ENCODE measurements at regions not wholly inside any gene's neighbourhood (a gene's known extent, or its start where the extent isn't known, plus 50 kb on each side); places are given as distances from the start of the nearest gene placed in this dataset.

- Mint-ChIP-seq H3K27me3 (no peaks in the 10 kb centered on the region), H3K4me1 (no peaks in the 10 kb centered on the region), H3K9me3 (ENCODE audit: insufficient read depth) (no peaks in the 10 kb centered on the region), H3K4me3 (no peak overlapping the region), H3K27ac (no peak overlapping the region)
- no peaks in the 10 kb centered on the region for H4K20me1 ChIP-seq (ENCODE audit: control insufficient read depth, insufficient read depth, low read length, poor library complexity, severe bottlenecking)
- WGBS (ENCODE audit: insufficient coverage), result 38% methylated on average over 1 of the region's 3 CpGs
- H3K79me2 ChIP-seq (ENCODE audit: control insufficient read depth, insufficient read depth, low read length), result no peaks in the 10 kb centered on the region
- no peaks in the 10 kb centered on the region for H3K9me3 ChIP-seq (ENCODE audit: control extremely low read depth in 1 of 3, control insufficient read depth in 2 of 3, insufficient read depth in 1 of 3, low read length in 2 of 3)
- H3K36me3 ChIP-seq (replicated peaks in 1 of 2; ENCODE audit: control extremely low read depth in 1 of 2, control insufficient read depth in 1 of 2, extremely low read depth in 1 of 2, insufficient read depth in 2 of 2, low read length in 1 of 2), result no peaks in the 10 kb centered on the region
- no peak overlapping the region for H3K4me2 ChIP-seq (replicated peaks; ENCODE audit: low read depth, low read length, poor library complexity, severe bottlenecking)
- intact Hi-C loops (cut with micrococcal nuclease), result no loop called here
- ChIA-PET POLR2A (no interaction called here), CTCF (no interaction called here)
- ATAC-seq (ENCODE audit: low read depth) (no peak), DNase-seq (no peak)
- no peaks in the 10 kb centered on the region for H3K27me3 ChIP-seq (replicated peaks in 1 of 4; ENCODE audit: control extremely low read depth in 1 of 4, control insufficient read depth in 3 of 4, insufficient read depth in 4 of 4, low read length in 3 of 4)
- TF ChIP-seq CTCF (IDR thresholded peaks at IDR 0.05) (no peak), EZH2 (IDR thresholded peaks at IDR 0.05; ENCODE audit: borderline replicate concordance, insufficient read depth, low read depth, low read length, poor library complexity, severe bottlenecking) (no peak)
- H3K9ac ChIP-seq (ENCODE audit: low read length), result no peak overlapping the region
- no peak overlapping the region for H3K27ac ChIP-seq (ENCODE audit: low read length in 2 of 2)
- no peak overlapping the region for H2AFZ ChIP-seq (ENCODE audit: insufficient read depth, low read depth, low read length, poor library complexity, severe bottlenecking)
- no peak overlapping the region for H3K4me3 ChIP-seq (ENCODE audit: control extremely low read depth in 1 of 5, extremely low read depth in 1 of 5, insufficient read depth in 1 of 5, low read depth in 2 of 5, low read length in 4 of 5)
- no peaks in the 10 kb centered on the region for H3K4me1 ChIP-seq (ENCODE audit: control insufficient read depth in 2 of 2, insufficient read depth in 2 of 2, low read length in 2 of 2)
Observed at GRCh38 chr1:72946903-72947499, 664.7 kb upstream of the NEGR1 start.

- H3K27me3 ChIP-seq (replicated peaks in 1 of 4; ENCODE audit: control extremely low read depth in 1 of 4, control insufficient read depth in 3 of 4, insufficient read depth in 4 of 4, low read length in 3 of 4), result no peaks in the 10 kb centered on the region
- H4K20me1 ChIP-seq (ENCODE audit: control insufficient read depth, insufficient read depth, low read length, poor library complexity, severe bottlenecking), result no peaks in the 10 kb centered on the region
- ATAC-seq (ENCODE audit: low read depth), result no peak
- H3K4me3 ChIP-seq (ENCODE audit: control extremely low read depth in 1 of 5, extremely low read depth in 1 of 5, insufficient read depth in 1 of 5, low read depth in 2 of 5, low read length in 4 of 5), result no peak overlapping the region
- Mint-ChIP-seq H3K27me3 (no peaks in the 10 kb centered on the region), H3K4me3 (no peak overlapping the region), H3K9me3 (ENCODE audit: insufficient read depth) (no peaks in the 10 kb centered on the region), H3K27ac (no peak overlapping the region), H3K4me1 (no peaks in the 10 kb centered on the region)
- WGBS (ENCODE audit: insufficient coverage), result 20% methylated on average over 1 of the region's 2 CpGs
- ChIA-PET CTCF (no interaction called here), POLR2A (no interaction called here)
- no peak overlapping the region for H3K9ac ChIP-seq (ENCODE audit: low read length)
- no peak overlapping the region for H3K4me2 ChIP-seq (replicated peaks; ENCODE audit: low read depth, low read length, poor library complexity, severe bottlenecking)
- no peaks in the 10 kb centered on the region for H3K36me3 ChIP-seq (replicated peaks in 1 of 2; ENCODE audit: control extremely low read depth in 1 of 2, control insufficient read depth in 1 of 2, extremely low read depth in 1 of 2, insufficient read depth in 2 of 2, low read length in 1 of 2)
- no peaks in the 10 kb centered on the region for H3K9me3 ChIP-seq (ENCODE audit: control extremely low read depth in 1 of 3, control insufficient read depth in 2 of 3, insufficient read depth in 1 of 3, low read length in 2 of 3)
- no peaks in the 10 kb centered on the region for H3K4me1 ChIP-seq (ENCODE audit: control insufficient read depth in 2 of 2, insufficient read depth in 2 of 2, low read length in 2 of 2)
- TF ChIP-seq CTCF (IDR thresholded peaks at IDR 0.05) (no peak), EZH2 (IDR thresholded peaks at IDR 0.05; ENCODE audit: borderline replicate concordance, insufficient read depth, low read depth, low read length, poor library complexity, severe bottlenecking) (no peak)
- no peak for DNase-seq
- H2AFZ ChIP-seq (ENCODE audit: insufficient read depth, low read depth, low read length, poor library complexity, severe bottlenecking), result no peak overlapping the region
- H3K27ac ChIP-seq (ENCODE audit: low read length in 2 of 2), result no peak overlapping the region
- H3K79me2 ChIP-seq (ENCODE audit: control insufficient read depth, insufficient read depth, low read length), result no peaks in the 10 kb centered on the region
- intact Hi-C loops (cut with micrococcal nuclease), result no loop called here
Observed at GRCh38 chr1:72942008-72942407, 659.7 kb upstream of the NEGR1 start.

Measured in B cell (primary cell).